Stomach (tissue), 4 donors: ENCODE measurements at regions not wholly inside any gene's neighbourhood (a gene's known extent, or its start where the extent isn't known, plus 50 kb on each side); places are given as distances from the start of the nearest gene placed in this dataset.

Experiments used
- POLR2A ChIP-seq, 4 donors: fragments of 450-650 bp; IDR thresholded peaks; one replicate each; pipeline ENCODE4 v1.6.1; 2016; ENCODE audit warnings: antibody characterized with exemption in 4 of 4, control low read depth in 2 of 4, mild to moderate bottlenecking in 1 of 4, moderate library complexity in 1 of 4
- TF ChIP-seq, protein P1 (sequence below), 7 experiments: fragments of 450-650 bp in 4 of 7; fragments of 200-600 bp in 3 of 7; sonication (generic) in 3 of 7; IDR thresholded peaks; one replicate each; pipeline ENCODE4 v1.5.1; 2016 to 2019; ENCODE audit warnings: antibody characterized with exemption in 7 of 7, control low read depth in 2 of 7, mild to moderate bottlenecking in 1 of 7

DNA sequence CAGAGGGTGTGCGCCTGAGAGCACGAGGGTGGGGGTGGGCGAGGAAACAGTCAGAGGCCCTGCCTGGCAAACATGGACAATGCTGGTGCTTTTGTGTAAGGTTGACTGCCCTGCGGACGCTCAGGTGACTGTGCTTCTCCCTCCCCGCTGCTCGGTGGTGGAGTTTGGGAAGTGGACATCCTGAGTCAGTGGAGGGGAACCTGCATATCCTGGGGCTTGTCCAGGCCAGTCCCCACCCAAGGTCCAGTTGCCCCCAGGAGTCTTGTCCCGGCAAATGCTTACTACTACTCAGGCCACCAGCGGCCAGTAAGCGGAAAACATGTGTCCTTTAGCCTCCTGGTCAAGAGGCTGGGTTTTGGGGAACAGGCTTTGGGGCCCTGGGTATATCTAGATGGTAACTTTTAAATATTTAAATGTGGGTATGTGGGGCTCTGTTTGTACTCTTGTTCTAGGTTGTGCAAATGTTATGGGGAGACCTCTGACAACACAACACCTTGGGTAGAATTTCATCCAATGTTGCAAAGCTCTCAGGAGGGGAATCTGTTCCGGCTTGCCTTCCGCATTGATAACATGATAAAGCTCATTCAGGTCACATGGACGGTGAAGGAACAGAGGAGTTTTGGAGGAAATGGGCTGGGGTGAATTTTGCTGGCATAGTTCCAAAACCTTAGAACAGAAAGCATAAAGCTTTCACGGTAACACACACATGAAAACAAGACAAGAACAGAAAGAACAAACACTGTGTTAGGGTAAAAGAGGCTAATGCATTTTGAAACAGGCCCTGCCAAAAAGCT is 364.9 kb downstream of the PRDM2 start:
- TF ChIP-seq, protein P1, sequence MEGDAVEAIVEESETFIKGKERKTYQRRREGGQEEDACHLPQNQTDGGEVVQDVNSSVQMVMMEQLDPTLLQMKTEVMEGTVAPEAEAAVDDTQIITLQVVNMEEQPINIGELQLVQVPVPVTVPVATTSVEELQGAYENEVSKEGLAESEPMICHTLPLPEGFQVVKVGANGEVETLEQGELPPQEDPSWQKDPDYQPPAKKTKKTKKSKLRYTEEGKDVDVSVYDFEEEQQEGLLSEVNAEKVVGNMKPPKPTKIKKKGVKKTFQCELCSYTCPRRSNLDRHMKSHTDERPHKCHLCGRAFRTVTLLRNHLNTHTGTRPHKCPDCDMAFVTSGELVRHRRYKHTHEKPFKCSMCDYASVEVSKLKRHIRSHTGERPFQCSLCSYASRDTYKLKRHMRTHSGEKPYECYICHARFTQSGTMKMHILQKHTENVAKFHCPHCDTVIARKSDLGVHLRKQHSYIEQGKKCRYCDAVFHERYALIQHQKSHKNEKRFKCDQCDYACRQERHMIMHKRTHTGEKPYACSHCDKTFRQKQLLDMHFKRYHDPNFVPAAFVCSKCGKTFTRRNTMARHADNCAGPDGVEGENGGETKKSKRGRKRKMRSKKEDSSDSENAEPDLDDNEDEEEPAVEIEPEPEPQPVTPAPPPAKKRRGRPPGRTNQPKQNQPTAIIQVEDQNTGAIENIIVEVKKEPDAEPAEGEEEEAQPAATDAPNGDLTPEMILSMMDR (IDR thresholded peaks at IDR 0.05) = no peak
- no peak for TF ChIP-seq POLR2A (IDR thresholded peaks at IDR 0.05)
